ENCODE measurements at regions not wholly inside any gene's neighbourhood (a gene's known extent, or its start where the extent isn't known, plus 50 kb on each side); places are given as distances from the start of the nearest gene placed in this dataset.
"Not testable (repeated sequence)": the region's sequence is repeated elsewhere in the genome, so short reads cannot be mapped to it uniquely, and the experiment has no call there.

GRCh38 chr19:28655054-28655453 lies 557.9 kb downstream of the UQCRFS1 start:
- DNase-seq = no peak

GRCh38 chr19:28652765-28653164 lies 560.2 kb downstream of the UQCRFS1 start:
- DNase-seq = no peak

- no peak for DNase-seq
These were observed 566.3 kb downstream of the UQCRFS1 start for GRCh38 chr19:28646629-28647028.

GRCh38 chr19:28644169-28644775 lies 568.7 kb downstream of the UQCRFS1 start:
- no peak for DNase-seq

- DNase-seq = no peak
These were observed 569.9 kb downstream of the UQCRFS1 start for GRCh38 chr19:28642787-28643683.

GRCh38 chr19:28641395-28641794 lies 571.6 kb downstream of the UQCRFS1 start:
- DNase-seq = no peak

- no peak for DNase-seq
These were observed 572.4 kb downstream of the UQCRFS1 start for GRCh38 chr19:28640506-28640905.

GRCh38 chr19:28638445-28638844 lies 574.5 kb downstream of the UQCRFS1 start:
- no peak for DNase-seq

- DNase-seq = no peak
These were observed 576.2 kb downstream of the UQCRFS1 start for GRCh38 chr19:28636706-28637105.

- no peak for DNase-seq
These were observed 576.8 kb downstream of the UQCRFS1 start for GRCh38 chr19:28636016-28636629.

- DNase-seq = no peak
These were observed 578.1 kb downstream of the UQCRFS1 start for GRCh38 chr19:28634837-28635236.

GRCh38 chr19:28634019-28634328 lies 579.0 kb downstream of the UQCRFS1 start:
- DNase-seq = no peak

GRCh38 chr19:28633319-28634018 lies 579.5 kb downstream of the UQCRFS1 start:
- peak; percentile 56 for DNase-seq

- no peak for DNase-seq
These were observed 580.4 kb downstream of the UQCRFS1 start for GRCh38 chr19:28632371-28633080.

- DNase-seq = no peak
These were observed 581.0 kb downstream of the UQCRFS1 start for GRCh38 chr19:28631961-28632360.

- DNase-seq = no peak
These were observed 585.3 kb downstream of the UQCRFS1 start for GRCh38 chr19:28627669-28628068.

GRCh38 chr19:28626407-28626806 lies 586.5 kb downstream of the UQCRFS1 start:
- DNase-seq = not testable (repeated sequence)

- DNase-seq = no peak
These were observed 593.0 kb downstream of the UQCRFS1 start for GRCh38 chr19:28619816-28620429.

- DNase-seq = no peak
These were observed 594.4 kb downstream of the UQCRFS1 start for GRCh38 chr19:28618504-28618903.

GRCh38 chr19:28615966-28616365 lies 597.0 kb downstream of the UQCRFS1 start:
- no peak for DNase-seq

GRCh38 chr19:28615546-28615916 lies 597.4 kb downstream of the UQCRFS1 start:
- no peak for DNase-seq

Measured in hematopoietic multipotent progenitor cell treated with erythropoietin and hydrocortisone succinate and interleukin-3 and kit ligand, for 6 days (in vitro differentiated cells).